Amniotic stem cell (primary cell): ENCODE measurements at regions not wholly inside any gene's neighbourhood (a gene's known extent, or its start where the extent isn't known, plus 50 kb on each side); places are given as distances from the start of the nearest gene placed in this dataset.

ENCODE experiments used
- DNase-seq: peaks from one replicate; lab custom pipeline; 2025; lab: John Stamatoyannopoulos, UW

- DNase-seq, result no peak
Observed at GRCh38 chr5:15261269-15261995, 238.5 kb upstream of the FBXL7 start.

DNA sequence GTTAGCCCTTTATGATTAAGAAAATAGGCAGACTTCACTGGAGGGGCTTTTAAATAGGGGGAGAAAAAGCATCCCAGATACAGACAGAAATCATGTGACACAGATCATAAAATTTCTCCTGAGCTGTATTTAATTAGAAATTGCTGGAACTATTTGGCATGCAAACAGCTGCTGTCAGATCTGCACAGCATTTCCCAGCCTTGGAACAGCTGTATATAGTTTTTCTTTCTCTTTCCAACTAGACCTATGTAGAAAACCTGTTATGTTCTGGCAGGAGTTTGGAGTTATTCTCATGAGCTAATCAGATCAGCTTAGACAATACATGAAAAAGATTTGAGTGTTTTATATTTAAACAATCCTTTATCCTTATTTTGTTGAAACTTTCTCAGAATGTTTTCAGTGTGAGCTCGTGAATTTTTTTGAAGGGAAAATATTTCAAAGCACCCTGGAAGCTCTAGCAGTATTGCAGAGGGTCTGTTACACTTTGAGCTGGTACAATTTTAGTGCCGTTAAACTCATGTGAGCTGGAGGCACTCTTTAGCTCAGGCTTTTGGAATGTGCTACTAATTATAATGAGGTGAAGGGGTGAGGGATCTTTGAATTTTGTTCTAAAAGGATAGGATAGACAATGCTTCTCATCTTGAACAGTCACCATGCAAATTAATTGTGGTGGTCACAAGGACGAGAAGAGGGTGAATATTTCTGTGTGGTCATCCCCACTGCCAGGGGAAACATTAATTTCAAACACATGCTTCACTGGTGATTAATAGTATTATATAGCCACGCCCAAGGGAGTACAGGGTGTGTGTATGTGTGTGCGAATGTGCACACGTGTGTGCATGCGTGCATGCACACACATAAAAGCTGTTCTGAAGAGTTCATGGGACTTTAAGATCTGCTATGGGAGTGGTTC, 239.4 kb upstream of the FBXL7 start:
- DNase-seq, result no peak

- no peak for DNase-seq
Observed at GRCh38 chr5:15256485-15256884, 243.5 kb upstream of the FBXL7 start.

- no peak for DNase-seq
Observed at GRCh38 chr5:15255576-15255975, 244.4 kb upstream of the FBXL7 start.

DNA sequence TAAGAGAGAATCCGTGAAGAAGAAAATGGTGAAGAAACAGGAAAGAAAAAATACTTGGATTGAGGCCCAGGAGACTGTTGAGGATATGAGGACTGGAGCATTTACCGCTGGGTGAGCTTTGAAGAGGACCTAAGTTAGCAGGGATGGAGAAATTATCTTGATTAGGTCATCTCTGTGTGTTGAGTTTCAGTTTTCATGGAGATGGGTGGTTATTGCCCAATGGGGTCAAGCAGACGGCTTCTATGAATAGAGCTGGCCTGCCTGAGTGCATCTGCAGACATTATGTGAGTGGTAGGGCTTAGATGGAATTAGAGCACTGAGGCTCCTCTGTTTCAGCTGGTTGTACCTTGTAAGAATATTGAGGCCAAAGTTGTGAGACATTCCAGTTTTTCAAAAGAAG, 245.4 kb upstream of the FBXL7 start:
- no peak for DNase-seq

- no peak for DNase-seq
Observed at GRCh38 chr5:15252331-15252730, 247.6 kb upstream of the FBXL7 start.

GRCh38 chr5:15249152-15249551, 250.8 kb upstream of the FBXL7 start:
- DNase-seq, result no peak

GRCh38 chr5:15248731-15249130, 251.2 kb upstream of the FBXL7 start:
- DNase-seq, result no peak

DNA sequence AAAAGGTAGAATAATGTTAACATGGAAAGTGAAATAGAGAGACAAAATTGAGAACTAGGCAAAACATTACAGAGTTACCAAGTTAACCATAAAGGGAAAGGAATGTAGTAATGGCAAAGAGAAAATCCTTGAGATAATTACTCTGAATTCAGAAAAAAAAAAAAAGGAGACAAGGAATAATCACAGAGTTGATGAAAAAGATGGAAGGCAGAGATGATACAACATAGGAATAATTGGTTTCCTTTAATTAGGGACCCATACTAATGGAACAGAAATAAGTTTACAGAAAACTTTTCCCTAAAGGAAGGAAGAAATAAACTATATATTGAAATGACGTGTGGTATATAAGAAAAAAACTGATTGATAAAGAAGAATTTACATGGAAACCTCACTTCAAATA, 254.1 kb upstream of the FBXL7 start:
- DNase-seq, result no peak

DNA sequence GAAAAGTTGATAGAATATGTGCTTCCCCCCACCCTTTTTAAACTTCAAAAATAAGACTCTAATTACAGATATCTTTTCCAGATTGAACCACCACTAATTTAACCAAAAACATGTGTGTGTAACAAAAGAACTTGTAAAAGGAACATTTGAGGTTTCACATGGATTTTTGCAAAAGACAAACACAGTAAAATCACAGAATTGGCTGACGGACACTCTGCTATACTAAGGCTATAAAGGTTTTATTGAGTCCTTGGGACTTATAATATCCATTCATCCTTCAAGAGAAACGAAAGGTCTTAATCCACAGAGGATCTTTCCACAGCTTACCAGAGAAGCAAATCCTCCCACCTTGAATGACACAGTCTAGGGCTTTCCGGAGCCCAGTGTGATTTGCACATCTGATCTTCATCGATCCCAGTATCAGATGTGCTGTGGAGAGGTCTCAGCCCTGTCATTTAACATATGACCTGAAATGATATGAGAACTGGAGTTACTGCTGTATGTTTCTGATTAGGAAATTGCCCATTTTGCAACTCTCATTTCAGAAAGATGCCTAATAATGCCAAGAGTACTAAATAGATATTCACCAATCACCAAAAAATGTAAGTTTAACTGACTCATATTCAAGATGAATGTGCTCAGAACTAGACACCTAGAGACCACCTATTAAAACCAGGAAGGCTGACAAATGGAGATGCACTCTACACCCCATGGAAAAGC, 256.5 kb upstream of the FBXL7 start:
- no peak for DNase-seq

GRCh38 chr5:15241216-15241821, 258.7 kb upstream of the FBXL7 start:
- DNase-seq, result no peak

- no peak for DNase-seq
Observed at GRCh38 chr5:15238006-15238405, 262.0 kb upstream of the FBXL7 start.

GRCh38 chr5:15236911-15237508, 263.0 kb upstream of the FBXL7 start:
- no peak for DNase-seq

DNA sequence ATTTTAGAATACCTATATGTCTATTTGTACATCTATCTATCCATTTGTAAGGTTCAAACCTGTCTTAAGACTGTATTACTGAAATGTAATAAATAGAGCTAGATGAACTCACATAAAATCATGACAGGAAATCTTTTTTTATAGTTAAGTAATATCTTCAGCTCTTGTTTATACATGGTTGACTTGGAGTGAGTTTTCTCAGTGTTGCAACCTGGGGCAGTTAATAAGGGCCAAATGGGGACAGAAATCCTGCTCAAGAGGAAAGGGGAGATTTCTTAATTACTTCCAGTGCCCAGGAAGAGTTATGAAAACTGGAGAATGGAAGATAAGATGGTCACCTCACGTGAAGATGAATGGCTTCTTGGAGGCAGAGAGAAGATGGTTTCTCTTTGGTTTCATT, 265.1 kb upstream of the FBXL7 start:
- no peak for DNase-seq

GRCh38 chr5:15234366-15234765, 265.6 kb upstream of the FBXL7 start:
- DNase-seq, result no peak

- DNase-seq, result no peak
Observed at GRCh38 chr5:15233566-15233965, 266.4 kb upstream of the FBXL7 start.

DNA sequence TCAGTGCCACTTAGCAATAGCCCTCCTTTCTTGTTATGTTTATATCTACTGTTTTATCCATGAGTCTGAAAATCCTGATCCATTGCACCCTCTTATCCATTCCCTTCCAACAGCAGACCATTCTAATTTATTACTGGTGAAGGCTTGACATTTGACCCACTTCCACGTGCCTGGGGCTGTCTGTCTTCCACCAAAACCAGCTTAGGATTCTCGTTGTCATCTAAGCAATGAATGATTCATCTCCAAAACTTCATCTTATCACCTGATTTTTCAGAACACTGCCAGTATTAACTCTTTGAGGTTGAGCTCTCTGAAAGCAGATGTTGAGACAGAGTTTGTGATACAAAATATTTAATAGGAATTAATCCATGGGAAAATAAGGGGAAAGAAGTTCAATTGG, 277.8 kb upstream of the FBXL7 start:
- DNase-seq, result no peak

DNA sequence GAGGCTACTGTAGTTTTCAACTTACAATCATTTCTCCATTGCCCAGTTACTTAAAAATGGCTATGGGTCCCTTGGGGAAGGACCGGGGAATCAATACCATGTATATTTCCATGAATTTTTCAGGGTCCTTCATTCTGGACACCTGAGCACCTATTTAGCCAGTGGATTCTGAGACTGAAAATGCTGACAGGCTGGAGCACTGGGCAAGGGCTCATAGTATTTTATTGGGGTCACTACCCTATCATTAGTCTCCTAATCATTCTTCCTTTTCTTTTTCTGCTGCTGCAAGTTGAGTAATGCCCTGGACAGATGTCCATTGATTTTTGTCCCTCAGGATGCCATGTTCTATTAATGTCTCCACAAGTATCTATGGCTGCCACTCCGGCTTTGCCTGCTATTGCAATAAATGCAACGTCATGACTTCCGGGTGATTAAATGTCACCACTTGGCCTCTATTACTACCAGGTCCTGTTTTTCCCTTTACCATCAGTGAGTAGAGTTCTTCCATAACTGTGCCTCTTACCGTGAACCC, 279.3 kb upstream of the FBXL7 start:
- DNase-seq, result no peak

GRCh38 chr5:15215056-15215455, 284.9 kb upstream of the FBXL7 start:
- no peak for DNase-seq

GRCh38 chr5:15214010-15214409, 286.0 kb upstream of the FBXL7 start:
- no peak for DNase-seq

DNA sequence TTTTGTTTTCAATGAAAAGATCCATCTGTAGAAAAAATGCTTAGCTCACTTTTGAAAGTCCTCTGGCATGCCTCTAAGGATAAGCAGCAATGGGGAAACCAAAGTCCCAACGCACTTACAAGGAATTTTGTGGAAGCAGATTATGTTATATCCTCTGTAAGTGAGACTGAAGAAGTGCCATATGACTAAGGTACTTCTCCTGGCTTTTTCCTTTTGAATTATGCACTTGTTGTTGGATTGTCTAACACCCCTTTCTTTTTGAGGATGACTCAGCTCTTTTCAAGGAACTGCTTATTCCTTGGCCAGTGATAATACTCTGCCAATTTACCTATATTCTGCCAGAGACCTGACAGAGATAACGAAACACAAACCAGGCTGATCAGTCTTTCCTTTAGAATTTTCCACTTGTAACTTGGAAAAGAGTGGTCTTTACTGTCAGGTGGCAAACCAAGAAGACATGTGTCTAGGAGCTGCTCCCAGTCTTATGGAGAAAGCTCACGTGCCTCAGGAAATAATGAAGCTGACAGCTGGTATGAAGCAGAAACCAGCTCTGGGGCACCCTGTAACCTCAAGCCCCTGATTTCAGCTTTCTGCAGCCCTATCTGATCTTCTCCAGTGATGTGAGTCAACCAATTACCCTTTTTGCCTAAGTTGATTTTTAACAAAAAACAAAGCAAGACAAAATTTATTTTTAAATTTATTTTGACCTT, 290.8 kb upstream of the FBXL7 start:
- no peak for DNase-seq
